A673 (cell line): ENCODE measurements at regions not wholly inside any gene's neighbourhood (a gene's known extent, or its start where the extent isn't known, plus 50 kb on each side); places are given as distances from the start of the nearest gene placed in this dataset.

Experiments used
- BruUV-seq: library from RNA; stranded (reverse); fragments of 400-500 nt; replicated peaks from 2 replicates; lab custom pipeline; 2021; lab: Mats Ljungman, UMichigan
- CTCF ChIA-PET: fragments of 300-600 bp; sonication (Branson Sonifier 250); formaldehyde crosslinking; loops from one replicate; lab custom pipeline; 2022; ENCODE audit warnings: antibody characterized with exemption; lab: Charles Lee
- POLR2A ChIA-PET: fragments of 300-600 bp; sonication (Branson Sonifier 250); formaldehyde crosslinking; loops from one replicate; lab custom pipeline; 2022; ENCODE audit warnings: antibody characterized with exemption; ENCODE audit not compliant: low non-redundant PET; lab: Charles Lee
- DNase-seq: peaks from one replicate; pipeline ENCODE4 v3.0.0-alpha.2; 2015; ENCODE audit warnings: low spot score
- H3K27ac ChIP-seq: fragments of 200-600 bp; sonication (generic); 2 replicates; pipeline ENCODE4 v1.5.1; 2016; ENCODE audit warnings: mixed run types, low read depth, mild to moderate bottlenecking, mixed read lengths, antibody characterized with exemption, low read length; ENCODE audit not compliant: poor library complexity, severe bottlenecking
- H3K27me3 ChIP-seq: fragments of 200-600 bp; sonication (generic); replicated peaks from 2 replicates; pipeline ENCODE4 v1.6.1; 2017; ENCODE audit warnings: mixed run types, low read depth, mild to moderate bottlenecking, mixed read lengths, antibody characterized with exemption, low read length; ENCODE audit not compliant: insufficient read depth, poor library complexity
- H3K36me3 ChIP-seq: fragments of 200-600 bp; sonication (generic); 2 replicates; pipeline ENCODE4 v1.6.1; 2016; ENCODE audit warnings: mixed run types, mild to moderate bottlenecking, mixed read lengths, antibody characterized with exemption, low read length; ENCODE audit not compliant: insufficient read depth, poor library complexity, severe bottlenecking
- H3K4me1 ChIP-seq: fragments of 200-600 bp; sonication (generic); 2 replicates; pipeline ENCODE4 v1.6.1; 2017; ENCODE audit warnings: mixed run types, mild to moderate bottlenecking, mixed read lengths, antibody characterized with exemption, low read length; ENCODE audit not compliant: insufficient read depth, poor library complexity, severe bottlenecking
- H3K4me3 ChIP-seq: fragments of 200-600 bp; sonication (generic); 2 replicates; pipeline ENCODE4 v1.5.1; 2016; ENCODE audit warnings: low read depth, mixed run types, mild to moderate bottlenecking, mixed read lengths, low read length; ENCODE audit not compliant: poor library complexity, severe bottlenecking
- H3K9me3 ChIP-seq: fragments of 200-600 bp; sonication (generic); 2 replicates; pipeline ENCODE4 v1.6.1; 2016; ENCODE audit warnings: mixed run types, low read depth, mild to moderate bottlenecking, mixed read lengths, antibody characterized with exemption, low read length; ENCODE audit not compliant: poor library complexity, severe bottlenecking
- CTCF ChIP-seq: fragments of 300-800, 200-600 bp; sonication (generic); conservative IDR thresholded peaks from 2 replicates; pipeline ENCODE4 v1.5.1; 2017; ENCODE audit warnings: low read depth, mild to moderate bottlenecking, antibody characterized with exemption, low read length, moderate library complexity, mixed read lengths
- EZH2 ChIP-seq: fragments of 200-600 bp; sonication (generic); IDR thresholded peaks from 2 replicates; pipeline ENCODE4 v1.6.1; 2017; ENCODE audit warnings: borderline replicate concordance, low read depth, mild to moderate bottlenecking, mixed read lengths, antibody characterized with exemption, low read length; ENCODE audit not compliant: poor library complexity, severe bottlenecking
- intact Hi-C: fragments of 100-400 bp; cut with micrococcal nuclease; formaldehyde crosslinking; loops from one replicate; pipeline ENCODE4 v1.10.0; 2022; ENCODE audit not compliant: unreplicated experiment

- no peak for DNase-seq
- Histone ChIP-seq H3K36me3 (no peaks in the 10 kb centered on the region), H3K27ac (no peak overlapping the region), H3K27me3 (no peaks in the 10 kb centered on the region), H3K9me3 (peaks cover 5% of the 10 kb centered on the region), H3K4me3 (no peak overlapping the region), H3K4me1 (peaks cover 34% of the 10 kb centered on the region)
- ChIA-PET POLR2A (no interaction called here), CTCF (interaction anchor here (0.5 kb wide), 1 partner anchor 59 kb away, joined by 3 read pairs; no protein-coding TSS in a partner anchor)
- BruUV-seq = no TSS peak
- TF ChIP-seq EZH2 = no peak
- intact Hi-C loops = no loop called here
These were observed 113.7 kb downstream of the CDH26 start for GRCh38 chr20:60071965-60072364.

GRCh38 chr20:60073086-60073485 lies 114.9 kb downstream of the CDH26 start:
- Histone ChIP-seq H3K27me3 (no peaks in the 10 kb centered on the region), H3K36me3 (no peaks in the 10 kb centered on the region), H3K4me3 (no peak overlapping the region), H3K4me1 (peaks cover 28% of the 10 kb centered on the region), H3K27ac (no peak overlapping the region), H3K9me3 (peaks cover 5% of the 10 kb centered on the region)
- CTCF ChIA-PET = no interaction called here
- intact Hi-C loops = no loop called here
- TF ChIP-seq EZH2 (no peak), CTCF (no peak)
- no peak for DNase-seq
- BruUV-seq = no TSS peak
- POLR2A ChIA-PET = no interaction called here

GRCh38 chr20:60073504-60073903 lies 115.3 kb downstream of the CDH26 start:
- Histone ChIP-seq H3K27ac (no peak overlapping the region), H3K27me3 (no peaks in the 10 kb centered on the region), H3K4me3 (no peak overlapping the region), H3K36me3 (no peaks in the 10 kb centered on the region), H3K9me3 (peaks cover 5% of the 10 kb centered on the region), H3K4me1 (peaks cover 24% of the 10 kb centered on the region)
- POLR2A ChIA-PET = no interaction called here
- no TSS peak for BruUV-seq
- DNase-seq = no peak
- TF ChIP-seq EZH2 = no peak
- TF ChIP-seq CTCF = no peak
- CTCF ChIA-PET = no interaction called here
- intact Hi-C loops = no loop called here

- no peaks in the 10 kb centered on the region for H3K27me3 ChIP-seq
- H3K4me3 ChIP-seq = no peak overlapping the region
- no peak for DNase-seq
- CTCF ChIA-PET = no interaction called here
- POLR2A ChIA-PET = no interaction called here
- H3K36me3 ChIP-seq = no peaks in the 10 kb centered on the region
- peaks cover 17% of the 10 kb centered on the region for H3K4me1 ChIP-seq
- no TSS peak for BruUV-seq
- intact Hi-C loops = no loop called here
- no peak overlapping the region for H3K27ac ChIP-seq
- no peak for TF ChIP-seq EZH2
- no peak for TF ChIP-seq CTCF
- peaks cover 5% of the 10 kb centered on the region for H3K9me3 ChIP-seq
These were observed 116.1 kb downstream of the CDH26 start for GRCh38 chr20:60074276-60074675.
